GM10266 (cell line): ENCODE measurements at regions not wholly inside any gene's neighbourhood (a gene's known extent, or its start where the extent isn't known, plus 50 kb on each side); places are given as distances from the start of the nearest gene placed in this dataset.

Experiments
- DNase-seq: peaks from one replicate; pipeline ENCODE4 v3.0.0; 2012; ENCODE audit errors: extremely low spot score
- TF ChIP-seq, protein P1 (sequence below): IDR thresholded peaks from 2 replicates; pipeline ENCODE4 v1.5.1; 2012; ENCODE audit warnings: mild to moderate bottlenecking, low read depth; ENCODE audit not compliant: control insufficient read depth, insufficient read depth; ENCODE audit errors: missing control alignments

DNA sequence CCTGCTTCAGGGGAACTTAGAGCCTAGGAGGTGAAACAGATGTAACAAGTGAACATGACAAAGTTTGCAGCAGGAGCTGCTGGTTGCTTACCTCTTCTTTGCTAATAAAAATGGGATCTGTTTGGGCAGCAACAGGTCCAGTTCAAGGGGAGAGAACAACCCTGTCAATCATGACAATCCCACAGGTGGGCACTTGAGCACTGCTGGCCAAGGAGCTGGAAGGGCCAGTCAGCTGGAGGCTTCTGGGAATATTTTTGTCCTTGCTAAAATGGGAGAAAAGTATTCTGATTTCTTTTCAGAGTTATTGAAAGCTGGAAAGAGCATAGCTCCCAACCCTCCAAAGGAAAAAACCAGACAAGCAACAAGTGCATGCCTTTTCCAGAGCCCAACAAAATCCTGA lies 477.7 kb upstream of the SULF2 start:
- DNase-seq, result no peak
- TF ChIP-seq, protein P1, sequence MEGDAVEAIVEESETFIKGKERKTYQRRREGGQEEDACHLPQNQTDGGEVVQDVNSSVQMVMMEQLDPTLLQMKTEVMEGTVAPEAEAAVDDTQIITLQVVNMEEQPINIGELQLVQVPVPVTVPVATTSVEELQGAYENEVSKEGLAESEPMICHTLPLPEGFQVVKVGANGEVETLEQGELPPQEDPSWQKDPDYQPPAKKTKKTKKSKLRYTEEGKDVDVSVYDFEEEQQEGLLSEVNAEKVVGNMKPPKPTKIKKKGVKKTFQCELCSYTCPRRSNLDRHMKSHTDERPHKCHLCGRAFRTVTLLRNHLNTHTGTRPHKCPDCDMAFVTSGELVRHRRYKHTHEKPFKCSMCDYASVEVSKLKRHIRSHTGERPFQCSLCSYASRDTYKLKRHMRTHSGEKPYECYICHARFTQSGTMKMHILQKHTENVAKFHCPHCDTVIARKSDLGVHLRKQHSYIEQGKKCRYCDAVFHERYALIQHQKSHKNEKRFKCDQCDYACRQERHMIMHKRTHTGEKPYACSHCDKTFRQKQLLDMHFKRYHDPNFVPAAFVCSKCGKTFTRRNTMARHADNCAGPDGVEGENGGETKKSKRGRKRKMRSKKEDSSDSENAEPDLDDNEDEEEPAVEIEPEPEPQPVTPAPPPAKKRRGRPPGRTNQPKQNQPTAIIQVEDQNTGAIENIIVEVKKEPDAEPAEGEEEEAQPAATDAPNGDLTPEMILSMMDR, result no peak

DNA sequence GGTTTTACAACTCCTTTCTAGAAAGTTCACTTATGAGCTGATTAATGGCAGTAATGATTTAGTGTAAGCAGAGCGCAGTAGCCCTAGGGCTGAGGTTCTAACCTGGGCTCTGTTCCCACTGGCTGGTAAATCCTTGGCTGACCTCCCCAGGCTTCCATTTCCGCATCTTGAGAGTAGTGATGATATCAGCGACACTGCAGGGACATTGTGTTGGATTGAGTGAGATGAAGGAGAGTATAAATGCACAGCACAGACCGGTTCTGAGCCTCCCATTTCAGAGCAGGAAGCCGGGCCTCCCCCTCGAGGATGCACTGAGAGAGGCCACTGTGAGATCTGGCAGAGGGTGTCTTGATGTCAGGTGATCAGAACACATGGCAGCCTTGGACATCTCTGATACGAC lies 477.2 kb upstream of the SULF2 start:
- TF ChIP-seq, protein P1, result no peak
- DNase-seq, result no peak

DNA sequence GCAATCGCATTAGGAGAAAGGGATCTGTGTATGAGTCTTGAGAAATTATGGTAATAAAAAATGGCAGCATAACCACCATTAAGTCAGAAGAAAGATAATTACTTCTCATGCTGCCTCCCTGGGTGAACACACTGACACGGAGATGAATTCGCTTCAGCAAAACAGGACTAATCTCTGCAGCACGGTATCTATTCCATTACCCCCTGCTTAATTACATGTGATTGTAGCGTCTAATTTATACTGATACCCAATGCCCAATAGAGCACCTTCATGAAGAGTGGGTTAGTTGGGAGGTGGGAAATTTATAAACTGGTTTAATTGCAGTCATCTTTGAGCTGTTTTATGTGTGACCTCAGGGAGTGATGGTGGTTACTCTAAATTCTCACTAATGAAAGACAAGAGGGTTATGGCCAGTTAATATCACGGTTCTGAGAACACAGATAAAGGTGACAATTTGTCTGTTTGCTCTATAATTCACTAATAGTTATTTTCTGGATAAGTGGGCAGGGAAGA lies 476.2 kb upstream of the SULF2 start:
- TF ChIP-seq, protein P1, result no peak
- no peak for DNase-seq

DNA sequence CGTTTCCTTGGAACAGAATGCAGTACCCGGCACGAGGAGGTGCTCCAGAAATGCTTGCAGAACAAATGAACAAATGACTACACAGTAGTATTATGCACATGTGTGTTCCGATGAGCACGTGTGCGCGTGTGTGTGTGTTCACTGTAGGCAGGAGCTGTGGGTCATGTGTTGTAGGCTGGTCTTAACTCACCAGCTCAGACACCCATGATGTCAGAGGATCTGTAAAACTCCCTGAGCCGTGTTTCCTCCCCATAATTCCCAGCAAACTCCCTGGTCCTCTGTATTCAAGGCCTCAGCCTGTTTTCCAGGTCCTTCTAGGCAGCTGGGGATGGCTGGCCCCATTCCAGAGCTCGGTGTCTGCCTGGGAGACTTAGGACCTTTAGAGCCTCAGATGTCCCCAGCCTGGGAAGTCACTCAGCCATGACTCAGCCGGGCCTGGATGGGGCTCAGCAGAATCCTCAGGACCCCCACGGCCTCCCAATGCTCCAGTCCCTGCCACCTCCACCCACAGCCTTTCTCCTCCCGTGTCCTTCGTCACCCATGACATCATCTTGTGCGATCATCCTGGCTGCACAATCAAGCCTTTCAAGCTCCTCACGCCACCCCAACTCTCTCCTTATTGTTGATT lies 475.0 kb upstream of the SULF2 start:
- TF ChIP-seq, protein P1, result no peak
- no peak for DNase-seq

DNA sequence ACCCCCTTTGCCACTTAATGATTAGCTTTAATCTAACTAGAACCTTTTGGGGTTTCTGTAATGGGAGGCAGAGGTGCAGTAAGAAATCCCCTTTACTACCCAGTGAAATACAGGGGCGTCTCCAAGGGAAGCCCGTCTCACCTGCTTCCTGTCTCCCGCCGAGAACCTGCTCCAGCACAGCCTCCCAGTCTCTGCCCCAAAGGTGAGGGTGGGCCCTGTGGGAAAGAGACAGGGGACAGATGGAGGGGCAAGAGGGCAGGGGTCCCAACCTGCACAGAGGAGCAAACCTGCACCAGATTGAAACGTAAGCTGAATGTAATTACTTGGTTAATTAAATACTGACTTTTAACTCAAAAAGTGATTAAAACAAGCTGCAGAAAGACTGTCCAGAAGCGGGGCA lies 474.2 kb upstream of the SULF2 start:
- TF ChIP-seq, protein P1, result no peak
- DNase-seq, result no peak

DNA sequence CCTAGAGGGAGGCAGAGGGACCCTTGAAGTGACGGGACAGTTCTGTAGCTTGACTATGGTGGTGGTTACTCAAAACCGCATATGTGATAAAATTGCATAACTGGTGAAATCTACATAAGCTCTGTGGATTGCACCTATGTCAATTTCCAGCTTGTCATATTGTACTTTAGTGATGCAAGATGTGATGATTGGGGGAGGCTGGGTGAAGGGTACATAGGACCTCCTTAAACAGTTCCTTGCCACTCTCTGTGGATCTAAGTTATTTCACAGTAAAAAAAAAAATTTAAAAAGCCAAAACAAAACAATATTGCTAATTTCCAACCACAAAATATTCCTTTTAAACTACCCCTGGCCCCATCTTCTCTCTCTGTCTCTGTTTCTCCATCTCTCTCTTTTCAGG lies 472.6 kb upstream of the SULF2 start:
- TF ChIP-seq, protein P1, result no peak
- DNase-seq, result no peak

DNA sequence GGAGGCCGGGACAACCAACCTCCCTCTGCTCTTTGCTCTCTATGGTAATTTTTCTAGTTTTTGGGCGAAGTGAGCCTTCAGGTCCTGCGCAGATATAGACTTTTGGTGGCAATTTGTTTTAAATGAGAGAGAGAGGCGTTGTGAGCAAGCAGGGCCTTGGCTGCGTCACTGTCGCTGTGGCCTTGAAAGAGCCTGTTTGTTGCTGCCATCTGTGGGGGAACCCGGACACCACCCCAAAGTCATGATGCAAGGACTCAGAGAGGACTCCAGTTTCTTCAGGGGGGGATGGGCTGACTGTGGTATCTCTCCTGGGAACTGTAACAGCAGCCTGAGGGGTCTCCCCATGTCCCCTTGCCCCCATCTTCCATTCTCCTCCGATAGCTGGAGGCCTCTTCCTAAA lies 462.7 kb upstream of the SULF2 start:
- TF ChIP-seq, protein P1, result no peak
- no peak for DNase-seq
